ENCODE measurements at regions not wholly inside any gene's neighbourhood (a gene's known extent, or its start where the extent isn't known, plus 50 kb on each side); places are given as distances from the start of the nearest gene placed in this dataset.

DNA sequence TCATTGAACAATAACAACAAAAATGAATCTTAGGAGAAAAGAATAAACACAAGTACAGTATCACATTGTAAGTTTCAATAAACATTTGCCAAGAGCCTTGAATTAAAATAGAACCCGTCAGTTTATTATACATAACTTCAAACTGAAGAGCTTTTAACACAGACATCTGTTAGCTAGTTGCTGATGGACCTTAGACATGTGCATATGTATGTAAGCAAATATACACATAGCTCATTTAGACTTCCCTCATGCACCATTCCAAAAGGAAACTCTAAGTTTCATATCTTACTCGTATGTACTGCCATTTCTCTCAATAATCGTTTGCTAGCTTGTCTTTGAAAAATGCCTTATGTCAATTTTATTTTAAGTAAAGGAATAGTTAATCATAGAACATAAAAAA lies 235.0 kb downstream of the TENT5A start:
- no peak for TF ChIP-seq EZH2 (IDR thresholded peaks at IDR 0.05; ENCODE audit: insufficient read depth, poor library complexity, severe bottlenecking)
- TF ChIP-seq EZH2phosphoT487 (IDR thresholded peaks at IDR 0.05; ENCODE audit: insufficient read depth, low read depth) = no peak

Data from GM23248 (cell line).